ENCODE measurements at regions not wholly inside any gene's neighbourhood (a gene's known extent, or its start where the extent isn't known, plus 50 kb on each side); places are given as distances from the start of the nearest gene placed in this dataset.

DNA sequence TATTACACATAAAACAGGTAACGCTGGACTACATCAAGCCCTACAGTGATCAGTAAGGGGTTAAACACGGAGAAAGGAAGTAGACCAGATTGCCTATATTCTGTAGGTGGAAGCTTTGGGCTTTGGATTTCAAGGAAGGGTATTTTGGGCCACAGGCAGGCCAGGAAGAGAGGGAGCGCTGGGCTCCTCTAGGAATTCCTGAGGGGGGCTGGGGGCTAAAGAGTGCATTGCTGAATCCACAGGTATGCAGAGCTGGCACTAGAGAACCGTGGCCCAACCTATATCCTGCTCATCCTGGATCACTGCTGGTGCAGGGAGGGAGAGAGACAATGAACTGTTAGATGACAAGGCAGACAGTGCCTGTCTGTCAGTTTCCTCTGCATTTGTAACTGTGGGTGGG lies 367.1 kb downstream of the CSNK1G3 start:
- Histone ChIP-seq H3K9ac (ENCODE audit: low read length) (no peak overlapping the region), H3K36me3 (ENCODE audit: control insufficient read depth in 1 of 2, insufficient read depth in 2 of 2, low read length in 2 of 2) (no peaks in the 10 kb centered on the region), H2AFZ (ENCODE audit: low read depth, low read length, poor library complexity, severe bottlenecking) (no peak overlapping the region), H3K79me2 (ENCODE audit: insufficient read depth, low read length) (no peaks in the 10 kb centered on the region), H3K27me3 (ENCODE audit: insufficient read depth, low read length) (no peaks in the 10 kb centered on the region), H3K4me2 (ENCODE audit: low read length) (no peak overlapping the region), H4K20me1 (ENCODE audit: insufficient read depth) (no peaks in the 10 kb centered on the region), H3K27ac (ENCODE audit: low read depth, low read length) (no peak overlapping the region), H3K4me1 (ENCODE audit: control insufficient read depth in 1 of 2, insufficient read depth in 2 of 2, low read length in 2 of 2) (peaks cover 4 to 13% of the 10 kb centered on the region in 2 experiments; a peak in 3 of 4 replicates), H3K9me2 (ENCODE audit: insufficient read depth) (no peaks in the 10 kb centered on the region), H3K9me3 (ENCODE audit: control insufficient read depth in 1 of 2, insufficient read depth in 1 of 2, low read depth in 1 of 2, low read length in 2 of 2) (no peaks in the 10 kb centered on the region), H3K4me3 (replicated peaks in 1 of 2; ENCODE audit: low read depth in 1 of 2, low read length in 2 of 2) (no peak overlapping the region)
- intact Hi-C loops (cut with micrococcal nuclease): no loop called here
- no peak for DNase-seq (ENCODE audit: low read depth, low spot score)
- ChIA-PET RAD21 (ENCODE audit: low non-redundant PET in 1 of 2, low total read pairs in 2 of 2, uncharacterized antibody in 2 of 2, unreplicated experiment in 2 of 2) (no interaction called here), CTCF (no interaction called here), POLR2A (no interaction called here)
- TF ChIP-seq EGR1 (IDR thresholded peaks at IDR 0.05; ENCODE audit: low read depth) (no peak), MAX (IDR thresholded peaks at IDR 0.05) (no peak), CTCF (IDR thresholded peaks at IDR 0.05 in 2 of 3, conservative IDR thresholded peaks at IDR 0.05 in 1 of 3; ENCODE audit: borderline replicate concordance in 1 of 3, insufficient read depth in 1 of 3, low read depth in 2 of 3, low read length in 2 of 3) (no peak), EZH2 (IDR thresholded peaks at IDR 0.05) (no peak), YY1 (IDR thresholded peaks at IDR 0.05; ENCODE audit: extremely low read depth, insufficient replicate concordance, low read depth, low read length) (no peak), POLR2A (IDR thresholded peaks at IDR 0.05; ENCODE audit: borderline replicate concordance, extremely low read depth, insufficient read depth, insufficient read length) (no peak), ZNF274 (IDR thresholded peaks at IDR 0.05; ENCODE audit: low read depth, low read length) (no peak), SRF (IDR thresholded peaks at IDR 0.05; ENCODE audit: low read depth) (no peak), JUND (IDR thresholded peaks at IDR 0.05) (no peak), CBX3 (IDR thresholded peaks at IDR 0.05; ENCODE audit: low read depth) (no peak), EZH2phosphoT487 (IDR thresholded peaks at IDR 0.05; ENCODE audit: borderline replicate concordance) (no peak), CEBPB (IDR thresholded peaks at IDR 0.05; ENCODE audit: low read depth) (no peak), FOSL1 (IDR thresholded peaks at IDR 0.05; ENCODE audit: low read depth) (no peak)
- ATAC-seq: no peak
- no TSS peak for BruUV-seq (replicated peaks)

Measured in HCT116 (cell line).